IMR-90 (cell line): ENCODE measurements at regions not wholly inside any gene's neighbourhood (a gene's known extent, or its start where the extent isn't known, plus 50 kb on each side); places are given as distances from the start of the nearest gene placed in this dataset.

Source experiments
- ATAC-seq: fragments of 200-7000 bp; cut with Tn5 transposase; 2 replicates; pipeline ENCODE4 v1.9.1; 2020; ENCODE audit warnings: low read depth, mild to moderate bottlenecking, moderate library complexity
- BruUV-seq: library from RNA; stranded (reverse); fragments of 400-500 nt; replicated peaks from 2 replicates; lab custom pipeline; 2021; lab: Mats Ljungman, UMichigan
- CTCF ChIA-PET: fragments of 300-600 bp; formaldehyde crosslinking; extraction: SDS; loops from one replicate; lab custom pipeline; 2021; ENCODE audit warnings: antibody characterized with exemption; lab: Yijun Ruan, JAX
- POLR2A ChIA-PET: fragments of 300-600 bp; sonication (Branson Sonifier 250); formaldehyde crosslinking; loops from one replicate; lab custom pipeline; 2022; ENCODE audit warnings: antibody characterized with exemption; ENCODE audit not compliant: unreplicated experiment; lab: Charles Lee
- DNase-seq: peaks from one replicate; pipeline ENCODE4 v3.0.0; 2013
- H2AFZ ChIP-seq: replicated peaks from 2 replicates; pipeline ENCODE3; 2013; ENCODE audit warnings: low read length, mild to moderate bottlenecking; ENCODE audit not compliant: poor library complexity
- H2AK5ac ChIP-seq: 2 replicates; pipeline ENCODE4 v1.6.1; 2013; ENCODE audit warnings: low read depth, low read length, inconsistent platforms
- H2AK9ac ChIP-seq: replicated peaks from 2 replicates; pipeline ENCODE3; 2013; ENCODE audit warnings: mild to moderate bottlenecking, low read depth, low read length, moderate library complexity; ENCODE audit not compliant: poor library complexity
- H2BK120ac ChIP-seq: 2 replicates; pipeline ENCODE4 v1.6.1; 2013; ENCODE audit warnings: low read depth, low read length, inconsistent platforms
- H2BK15ac ChIP-seq: 3 replicates; pipeline ENCODE4 v1.6.1; 2013; ENCODE audit warnings: low read depth, low read length, inconsistent platforms
- H2BK20ac ChIP-seq: 2 replicates; pipeline ENCODE4 v1.6.1; 2013; ENCODE audit warnings: low read depth, mild to moderate bottlenecking, inconsistent platforms, low read length, moderate library complexity
- H2BK5ac ChIP-seq: 2 replicates; pipeline ENCODE4 v1.6.1; 2013; ENCODE audit warnings: mild to moderate bottlenecking, low read depth, low read length, inconsistent platforms; ENCODE audit not compliant: poor library complexity, severe bottlenecking
- H3K14ac ChIP-seq: replicated peaks from 2 replicates; pipeline ENCODE4 v1.6.1; 2013; ENCODE audit warnings: low read depth, low read length, inconsistent platforms
- H3K18ac ChIP-seq: 2 replicates; pipeline ENCODE4 v1.6.1; 2013; ENCODE audit warnings: low read depth, low read length, control low read depth
- H3K23ac ChIP-seq: 2 replicates; pipeline ENCODE4 v1.6.1; 2013; ENCODE audit warnings: low read depth, low read length, inconsistent platforms
- H3K27ac ChIP-seq: 2 replicates; pipeline ENCODE4 v1.5.1; 2013; ENCODE audit warnings: mild to moderate bottlenecking, control low read depth, low read length; ENCODE audit not compliant: insufficient read depth
- H3K27me3 ChIP-seq: 2 replicates; pipeline ENCODE4 v1.6.1; 2013; ENCODE audit warnings: low read length; ENCODE audit not compliant: control insufficient read depth, insufficient read depth
- H3K36me3 ChIP-seq: 2 replicates; pipeline ENCODE4 v1.6.1; 2013; ENCODE audit warnings: low read length, mixed read lengths; ENCODE audit not compliant: control insufficient read depth, insufficient read depth
- H3K4ac ChIP-seq: 2 replicates; pipeline ENCODE4 v1.6.1; 2013; ENCODE audit warnings: low read depth, low read length, inconsistent platforms
- H3K4me1 ChIP-seq: 2 replicates; pipeline ENCODE4 v1.6.1; 2013; ENCODE audit warnings: low read length, mixed read lengths; ENCODE audit not compliant: control insufficient read depth, insufficient read depth
- H3K4me2 ChIP-seq: 2 replicates; pipeline ENCODE4 v1.6.1; 2013; ENCODE audit warnings: low read depth, mild to moderate bottlenecking, control low read depth, low read length, moderate library complexity
- H3K4me3 ChIP-seq: 2 replicates; pipeline ENCODE4 v1.5.1; 2013; ENCODE audit warnings: low read depth, mild to moderate bottlenecking, control low read depth, low read length, moderate library complexity; ENCODE audit not compliant: insufficient read depth
- H3K56ac ChIP-seq: 2 replicates; pipeline ENCODE4 v1.6.1; 2013; ENCODE audit warnings: low read length, inconsistent platforms; ENCODE audit not compliant: insufficient read depth; ENCODE audit errors: extremely low read depth
- H3K79me1 ChIP-seq, 2 experiments: 2 replicates each; pipeline ENCODE4 v1.6.1; 2013; ENCODE audit warnings: low read length in 2 of 2, inconsistent platforms in 1 of 2, low read depth in 1 of 2
- H3K9ac ChIP-seq: 2 replicates; pipeline ENCODE4 v1.6.1; 2013; ENCODE audit warnings: low read depth, low read length, control low read depth
- H3K9me1 ChIP-seq: 2 replicates; pipeline ENCODE4 v1.6.1; 2013; ENCODE audit warnings: low read length, inconsistent platforms; ENCODE audit not compliant: insufficient read depth
- H3K9me3 ChIP-seq: 2 replicates; pipeline ENCODE4 v1.6.1; 2013; ENCODE audit warnings: low read length; ENCODE audit not compliant: control insufficient read depth, insufficient read depth
- H4K20me1 ChIP-seq: 2 replicates; pipeline ENCODE4 v1.6.1; 2013; ENCODE audit warnings: low read length, inconsistent platforms; ENCODE audit not compliant: insufficient read depth
- H4K5ac ChIP-seq: 2 replicates; pipeline ENCODE4 v1.6.1; 2013; ENCODE audit warnings: mild to moderate bottlenecking, low read depth, low read length, control low read depth
- H4K8ac ChIP-seq, 2 experiments: 2 replicates each; pipeline ENCODE4 v1.6.1; 2013; ENCODE audit warnings: low read depth in 2 of 2, low read length in 2 of 2, control low read depth in 1 of 2, inconsistent platforms in 1 of 2
- H4K91ac ChIP-seq: 2 replicates; pipeline ENCODE4 v1.6.1; 2013; ENCODE audit warnings: low read depth, low read length, inconsistent platforms; ENCODE audit not compliant: insufficient read depth
- BHLHE40 ChIP-seq: fragments of 150-350 bp; IDR thresholded peaks from 2 replicates; pipeline ENCODE4 v1.6.1; 2016; ENCODE audit warnings: mild to moderate bottlenecking, low read depth, low read length
- CEBPB ChIP-seq: IDR thresholded peaks from 2 replicates; pipeline ENCODE4 v1.6.1; 2012; ENCODE audit warnings: low read depth, low read length, improper control_type of control experiment
- CHD1 ChIP-seq: IDR thresholded peaks from 2 replicates; pipeline ENCODE4 v1.6.1; 2012; ENCODE audit warnings: low read depth, low read length, improper control_type of control experiment
- CTCF ChIP-seq: conservative IDR thresholded peaks from 2 replicates; pipeline ENCODE4 v1.5.1; 2012; ENCODE audit warnings: mild to moderate bottlenecking, low read depth, low read length, improper control_type of control experiment
- ELK1 ChIP-seq: fragments of 150-350 bp; IDR thresholded peaks from 2 replicates; pipeline ENCODE4 v1.6.1; 2016; ENCODE audit warnings: low read depth, mild to moderate bottlenecking, low read length, moderate library complexity, borderline replicate concordance
- FOS ChIP-seq: fragments of 150-350 bp; IDR thresholded peaks from 2 replicates; pipeline ENCODE4 v1.6.1; 2016; ENCODE audit warnings: low read depth, low read length
- MAFK ChIP-seq: IDR thresholded peaks from 2 replicates; pipeline ENCODE4 v1.6.1; 2012; ENCODE audit warnings: low read depth, low read length, improper control_type of control experiment
- MAZ ChIP-seq: IDR thresholded peaks from 2 replicates; pipeline ENCODE4 v1.6.1; 2012; ENCODE audit warnings: low read depth, mild to moderate bottlenecking, low read length, improper control_type of control experiment, moderate library complexity, borderline replicate concordance
- MXI1 ChIP-seq: IDR thresholded peaks from 2 replicates; pipeline ENCODE4 v1.6.1; 2012; ENCODE audit warnings: low read depth, mild to moderate bottlenecking, low read length, moderate library complexity, borderline replicate concordance
- NFE2L2 ChIP-seq: fragments of 150-350 bp; IDR thresholded peaks from 2 replicates; pipeline ENCODE4 v1.6.1; 2016; ENCODE audit warnings: low read depth, mild to moderate bottlenecking, low read length
- POLR2A ChIP-seq: IDR thresholded peaks from 2 replicates; pipeline ENCODE4 v1.6.1; 2012; ENCODE audit warnings: mild to moderate bottlenecking, low read depth, low read length
- RAD21 ChIP-seq: IDR thresholded peaks from 2 replicates; pipeline ENCODE4 v1.6.1; 2012; ENCODE audit warnings: low read length, improper control_type of control experiment
- RCOR1 ChIP-seq: IDR thresholded peaks from 2 replicates; pipeline ENCODE4 v1.6.1; 2012; ENCODE audit warnings: mild to moderate bottlenecking, low read length, improper control_type of control experiment; ENCODE audit not compliant: insufficient replicate concordance
- RFX5 ChIP-seq: IDR thresholded peaks from 2 replicates; pipeline ENCODE4 v1.8.0; 2012; ENCODE audit warnings: low read depth, mild to moderate bottlenecking, low read length, moderate library complexity
- SMC3 ChIP-seq: fragments of 150-350 bp; IDR thresholded peaks from 2 replicates; pipeline ENCODE4 v1.6.1; 2016; ENCODE audit warnings: low read depth, mild to moderate bottlenecking, antibody characterized with exemption, low read length, moderate library complexity
- USF2 ChIP-seq: fragments of 150-350 bp; IDR thresholded peaks from 2 replicates; pipeline ENCODE4 v1.6.1; 2017; ENCODE audit warnings: mild to moderate bottlenecking, antibody characterized with exemption, low read length, low read depth
- WGBS, 2 experiments: methylation state at CpG; one replicate each; pipeline versions ENCODE4 v1.1.5 to v1.1.7; 2013; ENCODE audit warnings: missing lambda C conversion rate in 2 of 2; ENCODE audit not compliant: insufficient read length in 1 of 2; ENCODE audit errors: extremely low coverage in 2 of 2; 5-methylcytosine and 5-hydroxymethylcytosine counted together
- dilution Hi-C: fragments of 300-500 bp; cut with HindIII; formaldehyde crosslinking; loops from one replicate; pipeline ENCODE4 v1.14.3; 2018; ENCODE audit warnings: low sequenced_read_pairs; ENCODE audit not compliant: unreplicated experiment
- in situ Hi-C: fragments of 300-500 bp; cut with MboI; formaldehyde crosslinking; loops from 3 replicates; pipeline ENCODE4 v1.14.3; 2019; ENCODE audit warnings: low sequenced_read_pairs, inconsistent platforms, mixed read lengths
- intact Hi-C: fragments of 100-400 bp; cut with micrococcal nuclease; formaldehyde crosslinking; loops from 2 replicates; pipeline ENCODE4 v1.10.0; 2022

GRCh38 chr12:47007048-47007447 lies 72.4 kb upstream of the PCED1B start:
- dilution Hi-C loops (no loop called here), in situ Hi-C loops (no loop called here), intact Hi-C loops (no loop called here)
- Histone ChIP-seq H2BK20ac (no peak overlapping the region; the same call in 1 of the 2 replicates), H3K27me3 (no peaks in the 10 kb centered on the region), H2AK5ac (no peak overlapping the region), H3K4me3 (no peak overlapping the region), H3K56ac (no peak overlapping the region), H3K9ac (no peak overlapping the region), H3K4me2 (no peak overlapping the region), H2BK120ac (no peak overlapping the region), H2AK9ac (no peak overlapping the region), H2AFZ (no peak overlapping the region), H3K14ac (no peak overlapping the region), H3K79me1 (no peaks in the 10 kb centered on the region), H3K23ac (no peak overlapping the region), H3K4me1 (no peaks in the 10 kb centered on the region), H3K36me3 (no peaks in the 10 kb centered on the region), H4K5ac (no peak overlapping the region), H3K9me1 (no peaks in the 10 kb centered on the region), H4K91ac (no peak overlapping the region), H3K27ac (no peak overlapping the region), H4K20me1 (no peaks in the 10 kb centered on the region), H3K4ac (no peak overlapping the region), H3K9me3 (no peaks in the 10 kb centered on the region), H4K8ac (no peak overlapping the region), H3K18ac (no peak overlapping the region), H2BK5ac (no peak overlapping the region), H2BK15ac (no peak overlapping the region)
- WGBS, 2 experiments: no CpG with 5 or more reads among the region's 3 CpGs
- CTCF ChIA-PET: no interaction called here
- ATAC-seq (no peak), DNase-seq (no peak)
- no TSS peak for BruUV-seq
- POLR2A ChIA-PET: no interaction called here
- no peak for TF ChIP-seq RFX5
- no peak for TF ChIP-seq NFE2L2
- TF ChIP-seq CTCF: no peak
- TF ChIP-seq MXI1: no peak
- TF ChIP-seq CEBPB: no peak
- TF ChIP-seq CHD1: no peak
- TF ChIP-seq MAFK: no peak
- no peak for TF ChIP-seq RCOR1
- TF ChIP-seq FOS: no peak
- no peak for TF ChIP-seq USF2
- no peak for TF ChIP-seq SMC3
- no peak for TF ChIP-seq MAZ
- TF ChIP-seq RAD21: no peak
- no peak for TF ChIP-seq BHLHE40
- no peak for TF ChIP-seq ELK1
- no peak for TF ChIP-seq POLR2A
